ENCODE measurements at regions not wholly inside any gene's neighbourhood (a gene's known extent, or its start where the extent isn't known, plus 50 kb on each side); places are given as distances from the start of the nearest gene placed in this dataset.

GRCh38 chr16:49024016-49024415 lies 257.6 kb downstream of the CBLN1 start:
- Mint-ChIP-seq H3K36me3 (no peaks in the 10 kb centered on the region), H3K9me3 (peaks cover 7 to 12% of the 10 kb centered on the region in 2 donors), H3K27ac (no peak overlapping the region)
- DNase-seq (ENCODE audit: low spot score in 2 of 2), result no peak
- ATAC-seq, result no peak

- Mint-ChIP-seq H3K9me3 (peaks cover 7 to 12% of the 10 kb centered on the region in 2 donors), H3K27ac (no peak overlapping the region), H3K36me3 (no peaks in the 10 kb centered on the region)
- ATAC-seq (no peak), DNase-seq (ENCODE audit: low spot score in 2 of 2) (no peak)
These were observed 258.6 kb downstream of the CBLN1 start for GRCh38 chr16:49023050-49023449.

- DNase-seq (ENCODE audit: low spot score in 2 of 2) (no peak), ATAC-seq (no peak)
- Mint-ChIP-seq H3K36me3 (no peaks in the 10 kb centered on the region), H3K9me3 (peaks cover 7 to 12% of the 10 kb centered on the region in 2 donors), H3K27ac (no peak overlapping the region)
These were observed 259.2 kb downstream of the CBLN1 start for GRCh38 chr16:49022351-49022963.

- DNase-seq (ENCODE audit: low spot score in 2 of 2) (no peak), ATAC-seq (no peak)
- H3K9me3 Mint-ChIP-seq, result peaks cover 0 to 7% of the 10 kb centered on the region in 2 donors
- H3K27ac Mint-ChIP-seq, result no peak overlapping the region
- no peaks in the 10 kb centered on the region for H3K36me3 Mint-ChIP-seq
These were observed 260.5 kb downstream of the CBLN1 start for GRCh38 chr16:49021136-49021535.

- DNase-seq (ENCODE audit: low spot score in 2 of 2), result no peak
- no peak for ATAC-seq
- Mint-ChIP-seq H3K36me3 (no peaks in the 10 kb centered on the region), H3K9me3 (peaks cover 0 to 7% of the 10 kb centered on the region in 2 donors), H3K27ac (no peak overlapping the region)
These were observed 261.2 kb downstream of the CBLN1 start for GRCh38 chr16:49020436-49020835.

GRCh38 chr16:49019831-49020230 lies 261.8 kb downstream of the CBLN1 start:
- Mint-ChIP-seq H3K9me3 (peaks cover 0 to 7% of the 10 kb centered on the region in 2 donors), H3K36me3 (no peaks in the 10 kb centered on the region), H3K27ac (no peak overlapping the region)
- no peak for DNase-seq (ENCODE audit: low spot score in 2 of 2)
- ATAC-seq, result no peak

GRCh38 chr16:49019081-49019633 lies 262.5 kb downstream of the CBLN1 start:
- peaks cover 0 to 7% of the 10 kb centered on the region in 2 donors for H3K9me3 Mint-ChIP-seq
- no peaks in the 10 kb centered on the region for H3K36me3 Mint-ChIP-seq
- ATAC-seq, result no peak

GRCh38 chr16:49018259-49018931 lies 263.2 kb downstream of the CBLN1 start:
- H3K9me3 Mint-ChIP-seq, result peaks cover 0 to 12% of the 10 kb centered on the region in 2 donors
- DNase-seq (ENCODE audit: low spot score in 2 of 2), result no peak
- no peak overlapping the region for H3K27ac Mint-ChIP-seq
- no peaks in the 10 kb centered on the region for H3K36me3 Mint-ChIP-seq
- ATAC-seq, result no peak

More at GRCh38 chr16:49019081-49019633, 262.5 kb downstream of the CBLN1 start:
- no peak overlapping the region for H3K27ac Mint-ChIP-seq
- DNase-seq (ENCODE audit: low spot score in 2 of 2), result no peak

- no peak for ATAC-seq
- Mint-ChIP-seq H3K36me3 (no peaks in the 10 kb centered on the region), H3K9me3 (peaks cover 0 to 12% of the 10 kb centered on the region in 2 donors), H3K27ac (no peak overlapping the region)
- DNase-seq (ENCODE audit: low spot score in 2 of 2), result no peak
These were observed 264.1 kb downstream of the CBLN1 start for GRCh38 chr16:49017501-49017900.

- no peak for ATAC-seq
These were observed 265.2 kb downstream of the CBLN1 start for GRCh38 chr16:49016461-49016860.

GRCh38 chr16:49015225-49015592 lies 266.4 kb downstream of the CBLN1 start:
- ATAC-seq, result no peak
- DNase-seq (ENCODE audit: low spot score in 2 of 2), result no peak
- Mint-ChIP-seq H3K27ac (no peak overlapping the region), H3K36me3 (no peaks in the 10 kb centered on the region), H3K9me3 (peaks cover 0 to 12% of the 10 kb centered on the region in 2 donors)

More at GRCh38 chr16:49016461-49016860, 265.2 kb downstream of the CBLN1 start:
- no peak for DNase-seq (ENCODE audit: low spot score in 2 of 2)
- Mint-ChIP-seq H3K27ac (no peak overlapping the region), H3K9me3 (peaks cover 0 to 12% of the 10 kb centered on the region in 2 donors), H3K36me3 (no peaks in the 10 kb centered on the region)

GRCh38 chr16:49014277-49015224 lies 267.1 kb downstream of the CBLN1 start:
- peaks cover 0 to 7% of the 10 kb centered on the region in 2 donors for H3K9me3 Mint-ChIP-seq
- no peak for ATAC-seq
- no peaks in the 10 kb centered on the region for H3K36me3 Mint-ChIP-seq

GRCh38 chr16:49013727-49014080 lies 267.9 kb downstream of the CBLN1 start:
- no peaks in the 10 kb centered on the region for H3K36me3 Mint-ChIP-seq
- DNase-seq (ENCODE audit: low spot score in 2 of 2) (no peak), ATAC-seq (no peak)
- peaks cover 4 to 5% of the 10 kb centered on the region in 2 donors for H3K9me3 Mint-ChIP-seq
- H3K27ac Mint-ChIP-seq, result no peak overlapping the region

More at GRCh38 chr16:49014277-49015224, 267.1 kb downstream of the CBLN1 start:
- no peak overlapping the region for H3K27ac Mint-ChIP-seq
- DNase-seq (ENCODE audit: low spot score in 2 of 2), result no peak

GRCh38 chr16:49012961-49013726 lies 268.5 kb downstream of the CBLN1 start:
- no peak for DNase-seq (ENCODE audit: low spot score in 2 of 2)
- H3K36me3 Mint-ChIP-seq, result no peaks in the 10 kb centered on the region
- peaks cover 4 to 5% of the 10 kb centered on the region in 2 donors for H3K9me3 Mint-ChIP-seq
- ATAC-seq, result no peak
- no peak overlapping the region for H3K27ac Mint-ChIP-seq

GRCh38 chr16:49011901-49012300 lies 269.7 kb downstream of the CBLN1 start:
- H3K27ac Mint-ChIP-seq, result no peak overlapping the region
- no peak for ATAC-seq
- no peaks in the 10 kb centered on the region for H3K36me3 Mint-ChIP-seq
- peaks cover 4 to 5% of the 10 kb centered on the region in 2 donors for H3K9me3 Mint-ChIP-seq
- no peak for DNase-seq (ENCODE audit: low spot score in 2 of 2)

- ATAC-seq, result no peak
- Mint-ChIP-seq H3K27ac (no peak overlapping the region), H3K9me3 (peaks cover 5 to 8% of the 10 kb centered on the region in 2 donors), H3K36me3 (no peaks in the 10 kb centered on the region)
- DNase-seq (ENCODE audit: low spot score in 2 of 2), result no peak
These were observed 270.8 kb downstream of the CBLN1 start for GRCh38 chr16:49010879-49011278.
